GM18951 (cell line): ENCODE measurements at regions not wholly inside any gene's neighbourhood (a gene's known extent, or its start where the extent isn't known, plus 50 kb on each side); places are given as distances from the start of the nearest gene placed in this dataset.

Experiments used
- POLR2A ChIP-seq: IDR thresholded peaks from 4 replicates; pipeline ENCODE4 v1.6.1; 2011; ENCODE audit warnings: mild to moderate bottlenecking; ENCODE audit not compliant: insufficient read length, insufficient read depth; ENCODE audit errors: extremely low read depth
- in situ Hi-C: fragments of 300-500 bp; cut with MboI; formaldehyde crosslinking; loops from one replicate; pipeline ENCODE4 v1.12.0; 2022; ENCODE audit warnings: low sequenced_read_pairs, mixed read lengths, inconsistent platforms; ENCODE audit not compliant: unreplicated experiment

GRCh38 chr4:38430841-38431240 is 233.2 kb upstream of the KLF3 start:
- in situ Hi-C loops, result no loop called here
- TF ChIP-seq POLR2A, result no peak

- TF ChIP-seq POLR2A, result no peak
- in situ Hi-C loops, result no loop called here
Measured at GRCh38 chr4:38442073-38442788, 221.8 kb upstream of the KLF3 start.

GRCh38 chr4:38449506-38450174 is 214.4 kb upstream of the KLF3 start:
- in situ Hi-C loops, result no loop called here
- TF ChIP-seq POLR2A, result no peak

GRCh38 chr4:38452009-38452408 is 212.0 kb upstream of the KLF3 start:
- in situ Hi-C loops, result no loop called here
- TF ChIP-seq POLR2A, result no peak

- TF ChIP-seq POLR2A, result no peak
- in situ Hi-C loops, result no loop called here
Measured at GRCh38 chr4:38452542-38452941, 211.5 kb upstream of the KLF3 start.

- in situ Hi-C loops, result no loop called here
- no peak for TF ChIP-seq POLR2A
Measured at GRCh38 chr4:38453253-38453881, 210.6 kb upstream of the KLF3 start.

GRCh38 chr4:38454284-38454683 is 209.7 kb upstream of the KLF3 start:
- in situ Hi-C loops, result no loop called here
- TF ChIP-seq POLR2A, result no peak

GRCh38 chr4:38455092-38455862 is 208.7 kb upstream of the KLF3 start:
- no peak for TF ChIP-seq POLR2A
- in situ Hi-C loops, result no loop called here

GRCh38 chr4:38456096-38456495 is 207.9 kb upstream of the KLF3 start:
- in situ Hi-C loops, result no loop called here
- TF ChIP-seq POLR2A, result no peak

GRCh38 chr4:38461342-38461741 is 202.7 kb upstream of the KLF3 start:
- in situ Hi-C loops, result no loop called here
- no peak for TF ChIP-seq POLR2A

GRCh38 chr4:38462367-38463055 is 201.5 kb upstream of the KLF3 start:
- in situ Hi-C loops, result no loop called here
- no peak for TF ChIP-seq POLR2A

- in situ Hi-C loops, result no loop called here
- no peak for TF ChIP-seq POLR2A
Measured at GRCh38 chr4:38463268-38463958, 200.6 kb upstream of the KLF3 start.
